ENCODE measurements at regions not wholly inside any gene's neighbourhood (a gene's known extent, or its start where the extent isn't known, plus 50 kb on each side); places are given as distances from the start of the nearest gene placed in this dataset.
"Not testable (repeated sequence)": the region's sequence is repeated elsewhere in the genome, so short reads cannot be mapped to it uniquely, and the experiment has no call there.

DNA sequence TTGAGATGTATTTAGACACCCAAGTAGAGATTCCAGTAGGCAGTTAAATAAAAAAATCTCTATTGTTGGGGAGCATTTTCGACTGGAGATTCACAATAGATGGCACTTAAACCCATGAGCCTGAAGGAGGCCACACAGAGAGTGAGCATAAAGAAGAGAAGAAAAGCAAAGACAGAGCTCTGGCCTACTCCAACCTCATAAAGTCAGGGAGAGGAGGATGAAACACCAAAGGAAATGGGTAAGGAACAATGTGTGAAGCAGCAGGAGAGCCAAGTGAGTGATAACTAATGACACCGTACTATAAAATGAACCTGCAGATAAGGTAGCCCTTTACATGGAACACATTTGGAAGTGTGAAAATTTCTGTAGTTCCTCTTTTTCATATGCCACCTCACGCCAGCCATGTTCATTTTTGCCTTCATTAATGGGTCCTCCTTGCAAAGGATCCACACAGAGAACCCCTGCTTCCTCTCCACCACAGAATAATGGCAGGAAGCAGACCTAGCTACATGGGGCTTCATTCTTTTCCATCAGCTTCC is 150.0 kb upstream of the SYT10 start:
- no peak for DNase-seq

DNA sequence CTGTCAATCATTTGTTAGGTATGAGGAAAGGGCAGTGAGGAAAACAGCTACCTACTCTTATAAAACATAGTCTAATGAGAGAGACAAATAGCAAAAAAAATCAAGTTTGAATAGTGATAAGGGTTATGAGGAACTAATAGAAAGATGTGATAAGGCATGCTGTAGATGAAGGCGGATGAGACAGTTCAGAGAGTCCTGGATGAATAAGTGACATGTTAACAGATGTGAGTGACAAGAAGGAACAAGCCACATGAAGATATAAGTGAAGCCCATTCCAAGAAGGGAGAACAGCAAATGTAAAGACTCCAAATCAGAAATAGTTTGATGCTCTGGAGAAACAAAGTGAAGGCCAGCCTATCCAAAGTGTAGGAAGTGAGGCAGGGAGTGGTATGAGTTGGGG is 154.1 kb upstream of the SYT10 start:
- no peak for DNase-seq

DNA sequence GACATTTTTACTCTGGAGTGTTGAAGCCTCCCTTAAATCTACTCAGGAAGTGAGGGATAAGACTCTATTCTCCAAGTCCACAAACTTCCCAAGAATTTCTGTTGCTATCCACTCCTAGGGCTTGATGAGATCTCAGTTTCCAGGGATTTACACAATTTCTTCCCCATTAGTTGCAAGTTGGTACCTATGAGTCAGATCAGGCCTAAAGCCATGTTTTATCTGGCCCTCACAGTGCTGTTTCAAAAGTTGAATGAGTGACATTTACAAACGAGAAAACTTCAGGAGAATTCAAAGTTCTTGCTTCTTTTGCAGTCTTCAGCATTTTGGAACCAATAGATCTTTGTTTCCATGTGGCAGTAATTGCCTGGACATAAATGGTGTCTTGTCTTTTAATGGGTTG is 156.4 kb upstream of the SYT10 start:
- no peak for DNase-seq

DNA sequence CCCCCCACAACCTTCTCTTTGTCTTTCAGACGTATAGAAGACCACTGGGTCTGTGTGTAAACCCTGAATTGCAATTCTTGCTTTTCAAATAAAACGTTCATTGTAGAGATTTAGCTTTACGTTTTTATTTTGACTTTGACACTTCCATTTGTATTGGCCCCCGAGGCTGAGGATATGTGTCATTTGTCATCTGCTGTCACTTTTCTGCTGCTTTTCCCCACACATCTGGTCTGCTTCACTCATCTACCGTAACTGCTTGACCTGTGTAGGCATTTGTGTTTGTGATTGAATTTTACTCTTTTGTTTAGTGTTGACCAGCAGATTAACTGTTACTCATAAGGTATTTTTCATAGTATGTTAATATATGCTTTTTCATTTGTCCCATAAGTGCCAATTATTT is 157.2 kb upstream of the SYT10 start:
- no peak for DNase-seq

DNA sequence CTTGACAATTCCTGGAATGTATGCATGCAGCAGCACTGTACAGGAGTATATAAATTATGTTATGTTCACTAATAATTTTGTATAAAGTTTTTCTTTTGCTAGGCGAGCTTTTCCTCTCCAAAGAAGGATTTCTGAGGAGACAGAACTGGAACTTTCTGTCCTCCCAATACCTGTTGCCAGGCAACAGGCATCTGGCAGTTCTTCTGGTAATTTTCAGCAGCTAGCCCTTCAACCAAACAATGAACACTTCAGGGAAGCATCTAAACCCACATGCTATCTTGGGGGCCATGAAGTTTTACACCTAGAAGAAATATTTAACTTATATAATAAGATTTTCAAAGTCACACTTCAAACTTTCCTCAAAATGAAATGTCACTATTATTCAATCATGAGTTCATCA is 162.9 kb upstream of the SYT10 start:
- DNase-seq = no peak

DNA sequence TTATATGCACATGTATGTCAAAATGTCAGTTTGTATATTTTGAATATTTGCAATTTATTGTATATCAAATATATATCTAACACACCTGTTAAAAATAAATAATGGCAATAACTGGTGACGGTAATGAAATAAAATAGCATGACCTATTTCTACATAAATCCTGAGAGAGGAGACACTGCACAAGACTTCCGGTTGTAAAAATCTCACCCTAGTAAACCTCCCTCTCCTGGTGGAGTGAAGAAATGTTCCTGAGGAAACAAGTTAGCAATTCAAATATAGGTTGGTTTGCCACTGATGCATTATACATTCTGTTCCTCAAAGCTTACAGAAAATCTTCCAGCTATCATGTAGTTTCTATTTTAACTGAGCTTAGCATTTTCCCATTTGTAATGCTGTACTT is 166.1 kb upstream of the SYT10 start:
- no peak for DNase-seq

DNA sequence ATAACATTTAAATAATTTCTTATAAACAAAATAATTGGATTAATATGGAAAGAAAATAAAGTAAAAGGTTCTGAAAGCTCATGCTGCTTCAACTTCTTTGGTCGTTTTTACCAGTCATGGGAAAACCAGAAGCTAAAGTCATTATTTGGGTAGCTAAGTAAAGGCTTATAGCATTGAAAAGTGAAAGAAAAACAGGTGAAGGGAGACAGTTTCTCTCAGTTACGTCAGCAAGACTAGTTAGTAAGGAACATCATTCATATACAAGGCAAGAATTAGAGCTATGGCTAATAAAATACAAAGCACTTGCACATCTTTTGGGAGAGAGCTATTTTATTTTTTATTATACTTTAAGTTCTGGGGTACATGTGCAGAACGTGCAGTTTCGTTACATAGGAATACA is 170.3 kb upstream of the SYT10 start:
- DNase-seq = no peak

DNA sequence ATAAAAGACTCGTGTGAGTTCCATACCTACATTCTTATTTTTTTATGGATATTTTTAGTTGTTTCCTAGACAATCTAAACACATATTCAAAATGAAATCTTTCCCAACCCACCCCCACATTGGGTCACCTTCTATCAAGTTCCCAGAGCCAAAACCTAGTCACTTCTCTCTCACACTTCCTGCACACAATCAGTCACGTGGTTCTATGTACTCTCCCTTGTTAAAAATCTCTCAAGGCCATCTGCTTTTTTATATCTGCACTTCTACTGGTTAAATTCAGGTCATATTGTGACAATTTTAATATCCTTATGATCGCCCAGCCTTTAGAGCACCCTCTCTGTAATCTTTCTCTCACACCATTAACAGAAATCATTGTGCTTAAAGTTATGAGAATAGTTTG is 175.0 kb upstream of the SYT10 start:
- DNase-seq = no peak

DNA sequence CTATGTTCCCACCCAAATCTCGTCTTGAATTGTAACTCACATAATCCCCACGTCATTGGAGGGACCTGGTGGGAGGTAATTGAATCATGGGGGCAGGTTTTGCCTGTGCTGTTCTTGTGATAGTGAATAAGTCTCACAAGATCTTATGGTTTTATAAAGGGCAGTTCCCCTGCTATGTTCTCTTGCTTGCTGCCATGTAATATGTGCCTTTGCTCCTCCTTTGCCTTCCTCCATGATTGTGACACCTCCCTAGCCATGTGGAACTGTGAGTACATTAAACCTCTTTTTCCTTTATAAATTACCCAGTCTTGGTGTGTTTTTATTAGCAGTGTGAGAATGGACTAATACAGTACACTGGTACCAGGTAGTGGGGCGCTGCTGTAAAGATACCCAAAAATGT is 177.6 kb upstream of the SYT10 start:
- DNase-seq = no peak

DNA sequence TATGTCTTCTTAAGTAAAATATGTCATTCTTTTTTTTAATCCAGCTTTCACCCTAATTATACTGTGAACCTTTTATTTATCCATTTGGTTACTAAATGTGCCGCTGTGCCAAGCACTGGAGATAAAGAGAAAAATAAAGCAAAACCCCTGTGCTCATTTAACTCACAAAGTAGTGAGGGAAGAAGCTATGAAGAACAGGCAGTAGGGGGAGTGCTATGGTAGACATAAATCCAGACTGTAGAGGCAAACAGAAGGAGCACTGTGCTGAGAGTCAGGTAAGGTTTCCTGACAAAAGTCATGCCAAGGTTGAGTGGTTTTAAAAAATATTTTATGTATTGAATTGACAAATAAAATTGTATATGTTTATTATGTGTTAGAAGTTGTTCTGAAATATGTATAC is 188.5 kb upstream of the SYT10 start:
- no peak for DNase-seq

DNA sequence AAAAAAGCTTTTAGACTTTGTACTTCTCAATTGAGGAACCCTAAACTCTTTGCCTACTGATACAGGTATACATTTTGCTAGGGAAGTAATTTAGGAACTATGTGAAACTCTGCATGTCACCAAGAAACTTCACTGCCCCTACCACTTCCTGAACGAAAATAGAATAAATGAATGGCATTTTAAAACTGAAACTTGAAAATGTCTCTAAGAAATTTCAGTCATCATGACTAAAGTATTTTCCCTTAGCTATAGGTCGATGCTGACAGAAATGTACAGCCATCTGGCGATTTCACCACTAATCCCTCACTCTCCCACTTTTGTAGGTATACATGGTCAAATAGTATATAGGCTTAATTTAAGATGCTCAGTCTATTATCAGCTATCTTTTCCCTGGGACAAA is 194.9 kb upstream of the SYT10 start:
- no peak for DNase-seq

DNA sequence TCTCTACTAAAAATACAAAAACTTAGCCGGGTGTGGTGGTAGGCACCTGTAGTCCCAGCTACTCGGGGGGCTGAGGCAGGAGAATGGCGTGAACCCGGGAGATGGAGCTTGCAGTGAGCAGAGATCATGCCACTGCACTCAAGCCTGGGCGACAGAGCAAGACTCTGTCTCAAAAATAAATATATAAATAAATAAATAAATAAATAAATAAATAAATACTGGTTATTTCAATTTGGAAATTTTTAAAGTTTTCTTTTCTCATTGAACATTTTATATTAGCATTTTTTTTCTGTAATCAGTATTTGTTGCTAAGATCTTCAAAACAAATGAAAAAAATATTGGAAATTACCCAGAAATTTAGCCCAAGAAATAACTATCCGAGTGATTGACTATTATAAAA is 197.3 kb upstream of the SYT10 start:
- DNase-seq = not testable (repeated sequence)

DNA sequence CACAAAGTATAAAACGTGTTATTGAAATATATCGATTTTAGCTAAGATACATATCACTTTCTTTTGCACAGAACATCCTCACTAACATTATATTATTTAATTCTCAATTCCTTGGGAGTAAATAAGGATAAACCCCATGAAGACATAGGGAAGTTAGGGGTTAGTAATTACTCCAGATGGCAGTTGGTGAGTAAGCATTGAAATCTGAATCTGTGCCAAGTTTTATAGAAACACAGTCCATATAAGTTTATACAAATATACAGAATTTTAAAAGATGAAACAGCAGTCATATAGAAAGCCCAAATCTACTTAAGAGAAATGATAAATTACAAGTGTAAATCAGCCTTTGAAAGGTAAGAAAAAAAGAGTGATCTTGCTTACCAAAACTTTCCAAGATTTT is 200.4 kb upstream of the SYT10 start:
- no peak for DNase-seq

DNA sequence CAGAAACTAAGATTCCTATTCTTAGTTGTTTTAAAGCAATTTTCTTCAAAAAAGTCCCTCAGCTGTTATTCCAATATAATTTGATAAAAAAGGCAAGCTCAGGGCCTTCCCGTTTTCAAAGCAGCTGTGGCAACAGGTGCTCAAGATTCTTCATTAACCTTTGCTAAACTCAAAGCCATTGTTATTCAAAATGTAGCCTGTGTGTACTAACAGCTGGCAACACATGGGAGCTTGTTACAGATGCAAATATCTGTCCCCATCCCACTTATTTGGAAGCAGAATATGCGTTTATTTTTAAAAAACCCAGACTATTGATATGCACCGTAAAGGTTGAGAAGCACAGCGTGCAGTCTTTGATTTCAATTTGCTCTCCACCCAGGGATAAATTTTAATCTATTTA is 210.4 kb upstream of the SYT10 start:
- no peak for DNase-seq

DNA sequence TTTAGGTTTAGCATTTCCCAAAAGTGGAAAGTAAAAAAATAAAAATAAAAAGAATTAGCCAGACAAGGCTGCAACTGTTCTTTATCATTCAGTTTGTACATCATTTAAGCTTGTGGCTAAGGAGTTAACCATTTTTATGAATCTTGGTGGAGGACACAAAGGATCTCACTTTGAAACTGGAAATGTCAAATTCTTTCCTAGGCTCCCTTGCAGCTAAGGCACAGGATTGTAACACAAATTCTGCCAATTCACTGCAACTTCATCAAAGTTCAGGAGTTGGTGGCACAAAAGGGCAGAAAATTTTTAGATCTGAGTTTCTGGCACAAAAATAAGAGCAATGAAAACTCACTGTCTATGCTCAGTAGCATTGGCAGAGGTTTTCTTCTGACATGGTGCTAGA is 211.2 kb upstream of the SYT10 start:
- DNase-seq = no peak

DNA sequence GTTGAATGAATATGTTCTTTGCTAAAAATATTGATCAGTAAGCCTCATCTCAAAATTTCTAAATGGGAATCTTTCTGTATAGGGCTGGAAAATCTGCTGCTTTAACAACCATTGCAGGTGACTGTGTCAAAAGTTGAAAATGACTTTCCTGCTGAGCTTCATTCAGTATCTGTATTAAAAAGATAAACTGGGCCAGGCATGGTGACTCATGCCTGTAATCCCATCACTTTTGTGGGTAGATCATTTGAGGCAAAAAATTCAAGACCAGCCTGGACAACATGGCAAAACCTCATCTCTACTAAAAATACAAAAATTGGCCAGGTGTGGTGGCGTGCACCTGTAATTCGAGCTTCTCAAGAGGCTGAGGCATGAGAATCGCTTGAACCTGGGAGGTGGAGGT is 213.7 kb upstream of the SYT10 start:
- no peak for DNase-seq

DNA sequence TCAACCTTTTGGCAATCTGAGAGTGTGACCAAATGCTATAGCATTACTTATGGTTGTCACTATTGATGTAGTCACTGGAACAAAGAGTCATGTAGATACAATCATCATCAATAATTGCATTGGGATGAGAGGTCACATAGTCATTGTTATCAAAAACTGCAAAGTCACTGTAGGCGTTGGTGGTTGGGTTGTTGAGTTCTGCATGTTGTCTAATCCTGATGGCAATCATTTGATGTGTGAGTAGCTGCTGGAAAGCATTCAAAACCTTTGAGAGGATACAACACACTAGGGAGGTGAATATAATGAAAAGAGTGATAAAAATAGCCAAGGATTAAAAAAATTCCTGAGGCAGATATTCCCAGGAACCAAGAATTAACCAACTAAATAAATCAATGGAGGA is 214.7 kb upstream of the SYT10 start:
- no peak for DNase-seq

DNA sequence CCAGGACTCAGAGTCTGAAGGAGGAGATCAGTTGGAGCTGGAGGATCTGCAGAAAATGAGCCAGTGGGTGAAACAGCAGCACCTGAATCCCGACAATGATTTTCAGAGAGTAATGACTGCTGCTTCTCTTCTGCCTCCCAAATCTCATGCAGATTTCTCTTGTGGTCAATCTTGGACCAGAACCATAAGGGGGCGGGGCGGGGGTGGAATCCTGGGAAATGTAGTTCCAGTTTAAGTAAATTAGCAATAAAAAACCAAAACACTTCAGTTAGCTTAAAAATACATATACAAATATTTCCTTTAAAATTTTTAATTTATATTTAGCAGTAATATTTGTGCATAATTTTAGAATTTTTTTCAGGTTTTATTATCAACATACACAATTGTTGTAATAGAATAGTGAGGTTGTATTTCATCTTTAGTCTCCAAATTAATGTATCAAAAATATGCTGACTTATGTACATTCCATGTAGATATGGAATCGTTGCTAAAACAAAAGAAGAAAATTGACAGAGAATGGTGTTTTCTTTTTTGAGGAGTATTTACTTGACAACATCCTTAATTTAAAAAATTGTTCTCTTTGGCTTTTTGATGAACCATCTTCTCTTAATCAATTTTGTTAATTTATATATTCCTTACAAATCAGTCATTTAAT is 223.5 kb upstream of the SYT10 start:
- DNase-seq = no peak

DNA sequence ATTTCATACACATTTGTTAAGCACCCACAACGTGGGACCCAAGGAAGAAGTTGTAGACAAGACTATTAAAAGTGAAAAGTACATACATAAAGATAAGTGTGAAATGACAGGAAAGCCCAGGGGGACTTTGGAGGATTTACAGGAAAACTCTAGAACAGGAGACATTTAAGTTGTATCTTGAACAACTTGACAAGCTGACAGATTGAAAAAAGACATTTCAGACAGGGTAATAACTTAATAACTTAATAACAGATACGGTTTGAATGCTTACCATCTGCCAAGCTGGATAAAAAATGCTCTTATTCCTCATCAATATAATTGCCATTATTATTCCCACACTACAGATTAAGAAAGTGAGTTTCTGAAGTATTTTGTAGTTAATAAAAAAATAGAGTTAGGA is 229.7 kb upstream of the SYT10 start:
- no peak for DNase-seq

DNA sequence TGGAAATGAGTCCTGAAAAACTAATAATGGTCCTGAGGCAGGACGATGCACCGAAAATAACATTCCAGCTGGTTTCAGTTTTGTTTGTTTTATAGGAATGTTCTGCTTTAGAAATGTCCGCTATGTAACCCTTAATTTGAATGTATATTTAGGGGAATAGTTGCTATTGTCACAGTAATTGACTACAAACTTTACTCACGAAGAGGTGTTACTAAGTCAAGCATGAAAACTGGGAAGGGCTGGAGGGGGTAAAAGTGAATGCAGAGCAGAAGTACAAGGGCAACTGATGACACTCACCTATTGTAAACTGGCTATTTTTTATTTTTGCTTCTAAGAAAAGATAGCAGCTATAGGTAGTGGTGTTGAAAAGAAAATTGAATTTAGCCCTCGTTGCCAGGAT is 230.7 kb upstream of the SYT10 start:
- no peak for DNase-seq

DNA sequence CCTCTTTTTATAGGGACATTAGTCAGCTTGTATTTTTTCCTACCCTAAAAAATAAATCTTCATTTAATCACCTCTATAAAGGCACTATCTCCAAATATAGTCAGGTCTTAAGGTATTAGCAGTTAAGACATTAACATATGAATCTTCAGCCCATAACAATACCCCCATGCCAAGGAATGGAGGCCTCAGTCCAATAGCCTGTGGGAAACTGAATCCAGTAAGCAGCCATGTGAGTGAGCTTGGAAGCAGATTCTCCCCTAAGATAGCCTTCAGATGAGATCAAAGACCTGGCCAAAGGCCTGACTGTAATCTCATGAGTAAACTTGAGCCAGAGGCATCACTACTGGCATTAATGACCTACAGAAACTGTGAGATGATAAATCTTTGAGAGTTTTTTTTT is 232.1 kb upstream of the SYT10 start:
- no peak for DNase-seq

DNA sequence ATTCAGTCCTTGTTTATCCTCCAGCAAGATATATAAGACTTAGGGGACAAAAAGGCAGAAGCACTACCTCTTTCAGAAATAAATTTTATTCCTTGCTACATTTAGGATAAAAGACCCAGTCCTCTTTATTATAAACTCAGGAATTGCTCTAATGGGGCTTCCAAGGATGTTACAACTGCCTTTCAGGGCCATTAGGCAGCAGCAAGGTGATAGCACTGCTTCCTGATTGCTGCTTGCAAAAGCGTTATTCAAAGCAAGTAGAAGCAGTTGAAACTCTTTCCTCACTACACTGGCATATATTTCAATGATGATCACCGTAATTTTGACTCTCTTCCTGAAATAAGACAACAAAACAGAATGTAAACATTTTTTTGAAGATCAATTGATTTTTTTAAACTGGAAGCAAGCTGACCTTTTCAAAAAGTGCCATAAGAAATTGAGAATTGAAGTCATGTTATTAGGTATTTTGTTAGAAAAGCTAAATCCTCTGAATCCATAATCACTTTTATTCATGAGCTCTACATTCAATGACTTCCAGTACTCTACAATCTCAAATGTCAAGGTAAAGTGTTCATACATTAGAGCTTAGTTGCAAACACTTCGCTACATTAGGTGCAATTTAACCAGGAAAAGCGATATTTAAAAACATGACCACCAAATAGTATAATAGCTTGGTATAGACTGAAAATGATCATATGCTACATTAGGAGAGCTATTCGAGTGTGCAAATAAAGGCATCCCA is 233.4 kb upstream of the SYT10 start:
- DNase-seq = no peak

DNA sequence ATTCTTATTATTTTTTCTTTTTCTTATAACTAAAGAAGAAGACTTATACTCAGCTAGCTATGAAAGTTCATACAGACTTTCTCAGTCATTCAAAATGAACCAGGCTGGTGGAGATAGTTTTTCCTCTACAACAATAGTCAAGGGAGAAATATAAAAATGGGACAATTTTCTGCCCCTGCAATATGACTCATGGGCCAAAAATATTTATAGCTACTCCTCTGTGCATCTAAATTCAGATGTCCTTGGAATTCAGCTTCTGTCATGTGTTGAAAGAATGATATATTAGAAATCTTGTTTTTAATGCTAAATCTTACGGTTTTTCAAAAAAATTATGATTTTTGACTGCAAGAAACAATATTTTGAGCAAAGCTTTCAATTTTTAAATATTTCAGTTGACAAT is 237.2 kb upstream of the SYT10 start:
- no peak for DNase-seq

DNA sequence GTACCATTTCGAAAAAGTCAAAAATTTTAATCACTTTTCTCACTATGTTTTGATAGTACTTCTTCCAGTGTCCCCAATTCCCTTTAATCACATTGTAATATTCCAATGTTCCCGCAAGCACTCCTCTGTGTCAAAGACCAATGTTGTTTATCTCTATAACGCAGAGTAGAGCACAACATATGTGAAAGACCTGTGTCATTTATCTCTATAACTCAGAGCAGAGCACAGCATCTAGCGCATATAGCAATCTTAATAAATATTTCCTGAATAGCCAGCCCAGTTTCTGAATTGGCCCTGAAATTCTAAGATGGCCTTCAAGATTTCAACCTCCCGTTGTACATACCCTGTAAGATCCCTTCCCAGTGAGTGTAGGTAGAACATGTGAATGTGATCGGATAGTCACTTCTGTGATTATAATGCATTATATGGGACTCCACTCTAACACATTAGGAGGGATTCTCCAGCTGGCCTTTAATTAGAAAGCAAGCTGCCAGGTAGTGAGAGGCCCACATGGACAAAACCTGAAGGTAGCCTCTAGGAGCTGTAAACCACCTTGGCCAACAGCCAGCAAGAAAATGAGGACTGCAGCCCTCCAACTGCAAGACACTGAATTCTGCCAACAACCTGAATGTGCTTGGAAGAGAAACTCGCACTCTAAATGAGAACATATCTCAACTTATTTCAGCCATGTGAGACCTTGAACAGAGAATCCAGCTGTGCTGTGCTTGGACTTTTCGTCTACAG is 238.8 kb upstream of the SYT10 start:
- DNase-seq = no peak

Measured in T1000 (cell line).